ENCODE measurements at regions not wholly inside any gene's neighbourhood (a gene's known extent, or its start where the extent isn't known, plus 50 kb on each side); places are given as distances from the start of the nearest gene placed in this dataset.

DNA sequence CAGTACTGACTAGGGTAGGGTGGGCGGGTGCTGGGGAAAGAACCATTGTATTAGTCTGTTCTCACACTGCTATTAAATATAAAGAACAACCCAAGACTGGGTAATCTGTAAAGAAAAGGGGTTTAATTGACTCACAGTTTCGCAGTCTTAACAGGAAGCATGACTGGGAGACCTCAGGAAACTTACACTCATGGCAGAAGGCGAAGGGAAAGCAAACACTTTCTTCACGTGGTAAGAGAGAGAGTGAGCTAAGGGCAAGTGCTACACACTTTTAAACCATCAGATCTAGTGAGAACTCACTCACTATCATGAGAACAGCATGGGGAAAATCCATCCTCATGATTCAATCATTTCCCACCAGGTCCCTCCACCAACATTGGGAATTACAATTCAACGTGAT, 98.0 kb downstream of the OXSM start:
- TF ChIP-seq CTCF (IDR thresholded peaks at IDR 0.05) (no peak), POLR2A (IDR thresholded peaks at IDR 0.05) (no peak)
